NCI-H2029 treated with DMSO at 0.1 percent for 48 hours (cell line): ENCODE measurements at regions not wholly inside any gene's neighbourhood (a gene's known extent, or its start where the extent isn't known, plus 50 kb on each side); places are given as distances from the start of the nearest gene placed in this dataset.

ENCODE experiments used
- DNase-seq: peaks from one replicate; lab custom pipeline; 2025; lab: John Stamatoyannopoulos, UW

GRCh38 chr14:101328412-101329028 lies 232.8 kb upstream of the DIO3 start:
- DNase-seq = no peak

GRCh38 chr14:101330416-101331140 lies 230.7 kb upstream of the DIO3 start:
- DNase-seq = no peak

GRCh38 chr14:101331141-101331525 lies 230.2 kb upstream of the DIO3 start:
- no peak for DNase-seq

- DNase-seq = no peak
These were observed 229.6 kb upstream of the DIO3 start for GRCh38 chr14:101331661-101332169.

- no peak for DNase-seq
These were observed 229.0 kb upstream of the DIO3 start for GRCh38 chr14:101332281-101332680.

GRCh38 chr14:101333335-101334280 lies 227.7 kb upstream of the DIO3 start:
- DNase-seq = no peak

GRCh38 chr14:101334656-101335055 lies 226.6 kb upstream of the DIO3 start:
- no peak for DNase-seq

- DNase-seq = no peak
These were observed 226.1 kb upstream of the DIO3 start for GRCh38 chr14:101335061-101335661.

- DNase-seq = no peak
These were observed 225.1 kb upstream of the DIO3 start for GRCh38 chr14:101336183-101336582.

GRCh38 chr14:101337053-101337452 lies 224.2 kb upstream of the DIO3 start:
- no peak for DNase-seq

GRCh38 chr14:101340556-101340955 lies 220.7 kb upstream of the DIO3 start:
- DNase-seq = no peak

- no peak for DNase-seq
These were observed 213.2 kb upstream of the DIO3 start for GRCh38 chr14:101347893-101348777.

GRCh38 chr14:101349108-101349507 lies 212.2 kb upstream of the DIO3 start:
- no peak for DNase-seq

GRCh38 chr14:101350021-101350420 lies 211.3 kb upstream of the DIO3 start:
- no peak for DNase-seq

- no peak for DNase-seq
These were observed 210.6 kb upstream of the DIO3 start for GRCh38 chr14:101350691-101351090.

- no peak for DNase-seq
These were observed 210.1 kb upstream of the DIO3 start for GRCh38 chr14:101351146-101351545.

GRCh38 chr14:101351769-101352168 lies 209.5 kb upstream of the DIO3 start:
- no peak for DNase-seq

- no peak for DNase-seq
These were observed 208.7 kb upstream of the DIO3 start for GRCh38 chr14:101352567-101352966.

GRCh38 chr14:101353422-101353821 lies 207.9 kb upstream of the DIO3 start:
- DNase-seq = no peak

GRCh38 chr14:101354726-101355125 lies 206.6 kb upstream of the DIO3 start:
- DNase-seq = no peak

- no peak for DNase-seq
These were observed 206.0 kb upstream of the DIO3 start for GRCh38 chr14:101355284-101355683.
